Stimulated activated CD4-positive, alpha-beta T cell treated with anti-CD3 and anti-CD28 coated beads, Interleukin-1b, Interleukin-23, amount 100 ng/mL, for 24 hours (primary cell): ENCODE measurements at regions not wholly inside any gene's neighbourhood (a gene's known extent, or its start where the extent isn't known, plus 50 kb on each side); places are given as distances from the start of the nearest gene placed in this dataset.
"Not testable (repeated sequence)": the region's sequence is repeated elsewhere in the genome, so short reads cannot be mapped to it uniquely, and the experiment has no call there.

Experiments used
- DNase-seq, 4 experiments: peaks; one replicate each; pipeline ENCODE4 v3.0.0-alpha.2; 2020; ENCODE audit warnings: low read depth in 4 of 4, low spot score in 1 of 4

- no peak for DNase-seq
Measured at GRCh38 chr6:140182821-140183220, 808.4 kb upstream of the CITED2 start.

- DNase-seq: no peak
Measured at GRCh38 chr6:140181876-140182275, 807.4 kb upstream of the CITED2 start.

- no peak for DNase-seq
Measured at GRCh38 chr6:140180306-140180705, 805.9 kb upstream of the CITED2 start.

- no peak for DNase-seq
Measured at GRCh38 chr6:140178935-140179334, 804.5 kb upstream of the CITED2 start.

GRCh38 chr6:140178520-140178919, 804.1 kb upstream of the CITED2 start:
- DNase-seq: no peak

- DNase-seq: no peak
Measured at GRCh38 chr6:140176306-140176705, 801.9 kb upstream of the CITED2 start.

GRCh38 chr6:140175486-140175885, 801.0 kb upstream of the CITED2 start:
- no peak for DNase-seq

GRCh38 chr6:140174524-140174923, 800.1 kb upstream of the CITED2 start:
- DNase-seq: no peak

- DNase-seq: no peak
Measured at GRCh38 chr6:140168365-140168764, 793.9 kb upstream of the CITED2 start.

GRCh38 chr6:140160909-140161308, 786.5 kb upstream of the CITED2 start:
- DNase-seq: no peak

- DNase-seq: no peak
Measured at GRCh38 chr6:140160494-140160893, 786.0 kb upstream of the CITED2 start.

- DNase-seq: no peak
Measured at GRCh38 chr6:140156131-140156530, 781.7 kb upstream of the CITED2 start.

- DNase-seq: no peak
Measured at GRCh38 chr6:140155451-140156126, 781.1 kb upstream of the CITED2 start.

GRCh38 chr6:140153703-140154102, 779.3 kb upstream of the CITED2 start:
- no peak for DNase-seq

- not testable (repeated sequence) for DNase-seq
Measured at GRCh38 chr6:140147825-140148814, 773.7 kb upstream of the CITED2 start.

- DNase-seq: no peak
Measured at GRCh38 chr6:140140891-140141290, 766.4 kb upstream of the CITED2 start.

GRCh38 chr6:140138311-140139010, 764.0 kb upstream of the CITED2 start:
- no peak for DNase-seq

GRCh38 chr6:140134224-140134623, 759.8 kb upstream of the CITED2 start:
- DNase-seq: no peak

- DNase-seq: no peak
Measured at GRCh38 chr6:140130074-140130473, 755.6 kb upstream of the CITED2 start.

- DNase-seq: no peak
Measured at GRCh38 chr6:140124498-140124897, 750.0 kb upstream of the CITED2 start.

GRCh38 chr6:140108167-140108566, 733.7 kb upstream of the CITED2 start:
- no peak for DNase-seq

GRCh38 chr6:140107216-140107615, 732.8 kb upstream of the CITED2 start:
- no peak for DNase-seq
